SK-N-MC (cell line): ENCODE measurements at regions not wholly inside any gene's neighbourhood (a gene's known extent, or its start where the extent isn't known, plus 50 kb on each side); places are given as distances from the start of the nearest gene placed in this dataset.

Experiments used
- DNase-seq: peaks from one replicate; pipeline ENCODE4 v3.0.0-alpha.2; 2011; ENCODE audit warnings: low read depth, low spot score
- H3K27ac ChIP-seq: fragments of 200-600 bp; sonication (generic); 2 replicates; pipeline ENCODE4 v1.5.1; 2016; ENCODE audit warnings: mixed run types
- H3K36me3 ChIP-seq: fragments of 200-600 bp; sonication (generic); 2 replicates; pipeline ENCODE4 v1.6.1; 2017; ENCODE audit warnings: antibody characterized with exemption, low read length, mixed read lengths; ENCODE audit not compliant: insufficient read depth
- H3K4me3 ChIP-seq: fragments of 200-600 bp; sonication (generic); 2 replicates; pipeline ENCODE4 v1.5.1; 2016
- H3K9ac ChIP-seq: fragments of 200-600 bp; sonication (generic); 2 replicates; pipeline ENCODE4 v1.8.0; 2017; ENCODE audit warnings: mixed run types, mixed read lengths; ENCODE audit not compliant: insufficient read length
- H3K9me3 ChIP-seq: fragments of 200-600 bp; sonication (generic); 2 replicates; pipeline ENCODE4 v1.6.1; 2017; ENCODE audit warnings: low read depth, mild to moderate bottlenecking, antibody characterized with exemption, low read length, moderate library complexity, mixed read lengths
- EZH2 ChIP-seq: fragments of 200-600 bp; sonication (generic); IDR thresholded peaks from one replicate; pipeline ENCODE4 v1.6.1; 2017; ENCODE audit warnings: antibody characterized with exemption
- FOXP2 ChIP-seq: optimal IDR thresholded peaks from 2 replicates; pipeline ENCODE3; 2011; ENCODE audit warnings: mild to moderate bottlenecking, moderate library complexity; ENCODE audit not compliant: insufficient read depth; ENCODE audit errors: extremely low read length, control extremely low read depth
- POLR2AphosphoS5 ChIP-seq: IDR thresholded peaks from 2 replicates; pipeline ENCODE4 v1.6.1; 2012; ENCODE audit warnings: mild to moderate bottlenecking, low read depth, low read length, borderline replicate concordance

GRCh38 chr13:22286338-22286737 lies 615.5 kb downstream of the FGF9 start:
- DNase-seq: no peak
- H3K4me3 ChIP-seq: no peak overlapping the region
- H3K9ac ChIP-seq: no peak overlapping the region
- H3K9me3 ChIP-seq: no peaks in the 10 kb centered on the region
- no peaks in the 10 kb centered on the region for H3K36me3 ChIP-seq
- TF ChIP-seq FOXP2 (no peak), EZH2 (no peak)
- no peak overlapping the region for H3K27ac ChIP-seq

GRCh38 chr13:22287343-22287920 lies 616.6 kb downstream of the FGF9 start:
- no peak overlapping the region for H3K27ac ChIP-seq

GRCh38 chr13:22288496-22288895 lies 617.6 kb downstream of the FGF9 start:
- DNase-seq: no peak
- no peak overlapping the region for H3K4me3 ChIP-seq
- TF ChIP-seq POLR2AphosphoS5 (no peak), FOXP2 (no peak), EZH2 (no peak)
- H3K36me3 ChIP-seq: no peaks in the 10 kb centered on the region
- no peak overlapping the region for H3K27ac ChIP-seq
- no peak overlapping the region for H3K9ac ChIP-seq
- no peaks in the 10 kb centered on the region for H3K9me3 ChIP-seq

More at GRCh38 chr13:22287343-22287920, 616.6 kb downstream of the FGF9 start:
- no peak for TF ChIP-seq FOXP2
- no peak for TF ChIP-seq EZH2
- TF ChIP-seq POLR2AphosphoS5: no peak
- Histone ChIP-seq H3K4me3 (no peak overlapping the region), H3K36me3 (no peaks in the 10 kb centered on the region), H3K9me3 (no peaks in the 10 kb centered on the region), H3K9ac (no peak overlapping the region)
- no peak for DNase-seq

GRCh38 chr13:22289711-22290110 lies 618.8 kb downstream of the FGF9 start:
- Histone ChIP-seq H3K9ac (no peak overlapping the region), H3K36me3 (no peaks in the 10 kb centered on the region)

GRCh38 chr13:22298530-22298929 lies 627.7 kb downstream of the FGF9 start:
- no peak overlapping the region for H3K27ac ChIP-seq
- TF ChIP-seq EZH2 (no peak), FOXP2 (no peak), POLR2AphosphoS5 (no peak)
- DNase-seq: no peak
- H3K9ac ChIP-seq: no peak overlapping the region
- H3K36me3 ChIP-seq: no peaks in the 10 kb centered on the region
- no peaks in the 10 kb centered on the region for H3K9me3 ChIP-seq
- no peak overlapping the region for H3K4me3 ChIP-seq

More at GRCh38 chr13:22289711-22290110, 618.8 kb downstream of the FGF9 start:
- H3K27ac ChIP-seq: no peak overlapping the region
- no peak for TF ChIP-seq POLR2AphosphoS5
- DNase-seq: no peak
- H3K4me3 ChIP-seq: no peak overlapping the region
- H3K9me3 ChIP-seq: no peaks in the 10 kb centered on the region

- TF ChIP-seq FOXP2 (no peak), EZH2 (no peak), POLR2AphosphoS5 (no peak)
- Histone ChIP-seq H3K36me3 (no peaks in the 10 kb centered on the region), H3K4me3 (no peak overlapping the region), H3K9ac (no peak overlapping the region), H3K27ac (no peak overlapping the region), H3K9me3 (no peaks in the 10 kb centered on the region)
- DNase-seq: no peak
Observed at GRCh38 chr13:22311734-22312404, 641.0 kb downstream of the FGF9 start.

GRCh38 chr13:22312405-22312803 lies 641.5 kb downstream of the FGF9 start:
- no peak for TF ChIP-seq POLR2AphosphoS5
- no peak for TF ChIP-seq FOXP2
- TF ChIP-seq EZH2: no peak
- H3K36me3 ChIP-seq: no peaks in the 10 kb centered on the region
- H3K9me3 ChIP-seq: no peaks in the 10 kb centered on the region
- no peak overlapping the region for H3K27ac ChIP-seq
- no peak overlapping the region for H3K4me3 ChIP-seq
- H3K9ac ChIP-seq: no peak overlapping the region
- no peak for DNase-seq

GRCh38 chr13:22316494-22317025 lies 645.7 kb downstream of the FGF9 start:
- TF ChIP-seq FOXP2 (no peak), POLR2AphosphoS5 (no peak), EZH2 (no peak)
- H3K27ac ChIP-seq: no peak overlapping the region
- H3K9ac ChIP-seq: no peak overlapping the region
- H3K9me3 ChIP-seq: no peaks in the 10 kb centered on the region
- H3K36me3 ChIP-seq: no peaks in the 10 kb centered on the region
- no peak overlapping the region for H3K4me3 ChIP-seq
- DNase-seq: no peak

GRCh38 chr13:22320991-22321390 lies 650.1 kb downstream of the FGF9 start:
- Histone ChIP-seq H3K9ac (no peak overlapping the region), H3K27ac (no peak overlapping the region), H3K4me3 (no peak overlapping the region), H3K36me3 (no peaks in the 10 kb centered on the region), H3K9me3 (no peaks in the 10 kb centered on the region)
- DNase-seq: no peak
- TF ChIP-seq EZH2 (no peak), FOXP2 (no peak), POLR2AphosphoS5 (no peak)
